GM12873 (cell line): ENCODE measurements at regions not wholly inside any gene's neighbourhood (a gene's known extent, or its start where the extent isn't known, plus 50 kb on each side); places are given as distances from the start of the nearest gene placed in this dataset.

Experiments
- TF ChIP-seq, protein P1 (sequence below): IDR thresholded peaks from 2 replicates; pipeline ENCODE4 v1.5.1; 2012; ENCODE audit warnings: low read depth, mild to moderate bottlenecking, moderate library complexity, low read length, control low read depth; ENCODE audit not compliant: insufficient read depth; ENCODE audit errors: missing control alignments

DNA sequence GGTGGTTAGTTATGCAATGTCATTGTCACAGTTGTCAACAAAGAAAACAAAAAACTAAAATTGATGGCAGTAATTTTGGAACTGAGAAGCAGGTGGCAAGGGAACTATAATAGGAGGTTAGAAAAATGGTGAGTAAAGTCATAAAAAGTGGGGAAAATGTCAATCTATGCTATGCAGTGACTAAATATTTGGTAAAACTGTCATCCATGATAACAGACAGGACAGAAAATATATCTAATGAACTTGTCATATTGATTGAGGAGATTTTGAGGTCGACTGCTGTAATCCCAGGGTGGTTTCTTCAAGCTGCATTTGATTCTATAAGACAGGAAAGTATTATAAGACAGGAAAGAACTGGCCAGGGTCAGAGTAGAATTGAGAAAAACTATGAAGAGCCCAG lies 998.4 kb downstream of the IGSF11 start:
- TF ChIP-seq, protein P1, sequence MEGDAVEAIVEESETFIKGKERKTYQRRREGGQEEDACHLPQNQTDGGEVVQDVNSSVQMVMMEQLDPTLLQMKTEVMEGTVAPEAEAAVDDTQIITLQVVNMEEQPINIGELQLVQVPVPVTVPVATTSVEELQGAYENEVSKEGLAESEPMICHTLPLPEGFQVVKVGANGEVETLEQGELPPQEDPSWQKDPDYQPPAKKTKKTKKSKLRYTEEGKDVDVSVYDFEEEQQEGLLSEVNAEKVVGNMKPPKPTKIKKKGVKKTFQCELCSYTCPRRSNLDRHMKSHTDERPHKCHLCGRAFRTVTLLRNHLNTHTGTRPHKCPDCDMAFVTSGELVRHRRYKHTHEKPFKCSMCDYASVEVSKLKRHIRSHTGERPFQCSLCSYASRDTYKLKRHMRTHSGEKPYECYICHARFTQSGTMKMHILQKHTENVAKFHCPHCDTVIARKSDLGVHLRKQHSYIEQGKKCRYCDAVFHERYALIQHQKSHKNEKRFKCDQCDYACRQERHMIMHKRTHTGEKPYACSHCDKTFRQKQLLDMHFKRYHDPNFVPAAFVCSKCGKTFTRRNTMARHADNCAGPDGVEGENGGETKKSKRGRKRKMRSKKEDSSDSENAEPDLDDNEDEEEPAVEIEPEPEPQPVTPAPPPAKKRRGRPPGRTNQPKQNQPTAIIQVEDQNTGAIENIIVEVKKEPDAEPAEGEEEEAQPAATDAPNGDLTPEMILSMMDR, result no peak

DNA sequence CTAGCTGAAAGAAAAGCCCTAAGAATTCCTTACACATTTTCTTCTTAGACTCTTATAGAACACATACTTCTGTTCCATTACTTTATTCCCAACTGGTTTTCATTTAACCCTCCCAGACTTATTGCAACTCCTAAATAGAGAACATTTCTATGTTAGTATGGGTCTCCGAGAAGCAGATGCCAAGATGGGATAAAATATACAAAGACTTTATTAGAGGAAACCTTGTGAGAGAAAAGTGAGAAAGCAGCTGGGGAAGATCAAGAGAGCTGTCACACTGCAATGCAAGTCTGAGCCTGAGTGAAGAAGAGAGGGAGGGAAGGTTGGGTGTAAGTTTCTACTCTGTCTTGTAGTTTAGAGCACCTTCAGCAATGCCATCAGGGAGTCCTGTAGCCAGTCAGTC lies 979.3 kb downstream of the IGSF11 start:
- TF ChIP-seq, protein P1, result no peak

DNA sequence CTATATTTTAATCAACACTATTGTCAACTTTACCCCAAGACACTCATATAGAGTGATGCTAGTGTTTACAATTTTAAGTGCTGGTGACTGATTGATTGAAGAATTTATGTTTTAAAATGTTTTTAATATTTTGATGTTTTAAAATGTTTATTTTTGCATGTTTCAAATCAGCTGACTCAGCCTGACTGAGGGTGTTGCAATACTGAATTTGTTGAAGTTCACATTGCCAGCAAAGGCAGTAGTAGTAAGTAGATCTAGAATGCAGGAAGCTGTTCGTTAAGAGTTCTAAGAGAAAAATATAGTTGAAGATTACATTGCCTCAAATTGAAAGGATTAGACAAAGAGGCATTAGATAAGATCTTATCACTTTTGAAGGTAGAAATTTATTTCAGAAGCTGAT lies 977.6 kb downstream of the IGSF11 start:
- TF ChIP-seq, protein P1, result no peak

DNA sequence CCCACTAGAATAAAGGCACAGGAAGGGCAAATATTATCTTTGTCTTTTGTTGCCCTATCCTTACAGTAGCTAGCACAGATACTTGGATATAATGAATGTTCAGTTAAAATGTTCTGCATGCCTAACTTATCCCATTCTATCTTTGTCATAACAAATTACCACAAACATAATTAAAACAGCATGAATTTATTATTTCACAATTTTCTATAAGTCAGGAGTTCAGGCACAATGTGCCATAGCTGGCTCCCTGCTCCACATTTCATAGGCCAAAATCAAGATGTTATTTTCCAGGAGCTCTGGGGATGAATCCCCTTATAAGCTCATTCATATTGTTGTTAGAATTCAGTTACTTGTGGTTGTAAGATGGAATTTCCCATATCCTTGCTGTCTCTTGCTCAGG lies 975.5 kb downstream of the IGSF11 start:
- TF ChIP-seq, protein P1, result no peak

DNA sequence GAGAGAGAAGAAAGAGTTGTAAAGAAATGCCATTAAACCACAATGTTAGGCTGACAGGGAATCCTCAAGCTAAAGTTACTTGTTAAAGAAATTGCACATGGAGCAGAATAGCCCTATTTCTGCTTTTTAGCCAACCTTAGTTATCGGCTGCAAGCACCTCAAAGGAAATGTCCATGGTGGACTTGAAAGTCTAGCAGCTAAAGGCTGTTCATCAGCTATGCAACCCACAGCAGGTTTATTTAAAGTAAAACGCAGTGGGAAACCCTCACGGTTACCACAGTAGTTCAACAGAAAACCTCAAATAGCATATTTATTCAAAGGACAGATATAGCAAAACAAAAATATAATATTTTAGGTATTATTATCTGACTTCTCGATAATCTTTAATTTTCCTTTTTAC lies 967.2 kb downstream of the IGSF11 start:
- TF ChIP-seq, protein P1, result no peak

DNA sequence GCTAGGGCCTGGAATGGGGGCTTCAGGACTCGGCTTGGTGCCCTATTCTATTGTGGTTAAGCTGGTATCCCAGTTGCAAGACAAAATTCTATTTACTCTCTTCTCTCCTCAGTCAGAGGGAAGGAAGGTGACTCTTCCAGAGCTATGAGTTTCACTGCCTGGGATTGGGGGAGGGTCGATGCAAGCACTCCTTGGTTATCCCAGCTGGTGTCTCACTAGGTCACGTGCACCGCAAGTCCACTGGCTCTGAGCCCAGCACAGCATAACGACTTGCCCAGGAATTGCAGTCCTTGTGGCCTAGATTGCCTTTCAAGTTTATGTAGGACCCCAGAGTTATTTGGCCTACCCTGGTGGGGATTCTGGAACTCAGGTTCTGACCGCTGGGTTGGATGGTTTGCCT lies 958.8 kb downstream of the IGSF11 start:
- TF ChIP-seq, protein P1, result no peak

DNA sequence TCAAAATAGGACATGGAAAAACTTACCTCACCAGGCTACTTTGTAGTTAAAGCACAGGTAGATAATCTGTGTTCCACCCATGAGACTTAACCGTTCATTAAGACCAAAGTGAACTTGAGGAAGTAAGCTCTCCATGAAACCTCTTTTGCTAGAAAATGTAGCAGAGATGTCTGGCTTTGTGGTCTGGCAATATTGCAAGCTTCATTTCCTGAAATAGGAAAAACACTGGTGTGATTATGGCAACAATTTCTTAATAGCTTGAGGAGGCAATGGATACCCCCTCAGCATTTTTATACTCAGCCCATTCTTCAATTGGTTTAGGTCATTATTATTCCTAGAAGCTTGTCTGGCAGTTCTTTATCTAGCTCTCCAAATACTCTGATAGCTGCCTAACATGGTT lies 957.3 kb downstream of the IGSF11 start:
- TF ChIP-seq, protein P1, result no peak
